Esophagus squamous epithelium (tissue), 4 donors: ENCODE measurements at regions not wholly inside any gene's neighbourhood (a gene's known extent, or its start where the extent isn't known, plus 50 kb on each side); places are given as distances from the start of the nearest gene placed in this dataset.

Source experiments
- POLR2A ChIP-seq, 4 donors: fragments of 450-650 bp; IDR thresholded peaks; one replicate each; pipeline ENCODE4 v1.6.1; 2017; ENCODE audit warnings: antibody characterized with exemption in 4 of 4, mild to moderate bottlenecking in 4 of 4, moderate library complexity in 3 of 4
- TF ChIP-seq, protein P1 (sequence below), 6 experiments: fragments of 450-650 bp in 4 of 6; fragments of 200-600 bp in 2 of 6; sonication (generic) in 2 of 6; IDR thresholded peaks; one replicate each; pipeline ENCODE4 v1.5.1; 2016 to 2019; ENCODE audit warnings: antibody characterized with exemption in 6 of 6, mild to moderate bottlenecking in 4 of 6, moderate library complexity in 4 of 6

DNA sequence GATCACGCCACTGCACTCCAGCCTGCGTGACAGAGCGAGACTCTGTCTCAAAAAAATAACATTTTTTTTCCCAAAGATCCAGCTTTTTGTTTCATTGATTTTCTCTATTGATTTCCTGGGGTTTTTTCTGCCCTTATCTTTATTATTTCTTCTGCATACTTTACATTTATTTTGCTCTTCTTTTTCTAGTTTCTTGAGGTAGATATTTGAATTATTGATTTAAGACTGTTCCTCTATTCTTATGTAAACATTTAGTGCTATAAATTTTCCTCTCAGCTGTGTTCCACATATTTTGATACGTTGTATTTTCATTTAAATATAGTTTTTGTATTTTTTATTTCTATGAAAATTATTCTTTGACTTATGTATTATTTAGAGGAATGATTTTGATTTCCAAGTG, 89.8 kb downstream of the TEX51 start:
- no peak for TF ChIP-seq POLR2A (IDR thresholded peaks at IDR 0.05)
- TF ChIP-seq, protein P1, sequence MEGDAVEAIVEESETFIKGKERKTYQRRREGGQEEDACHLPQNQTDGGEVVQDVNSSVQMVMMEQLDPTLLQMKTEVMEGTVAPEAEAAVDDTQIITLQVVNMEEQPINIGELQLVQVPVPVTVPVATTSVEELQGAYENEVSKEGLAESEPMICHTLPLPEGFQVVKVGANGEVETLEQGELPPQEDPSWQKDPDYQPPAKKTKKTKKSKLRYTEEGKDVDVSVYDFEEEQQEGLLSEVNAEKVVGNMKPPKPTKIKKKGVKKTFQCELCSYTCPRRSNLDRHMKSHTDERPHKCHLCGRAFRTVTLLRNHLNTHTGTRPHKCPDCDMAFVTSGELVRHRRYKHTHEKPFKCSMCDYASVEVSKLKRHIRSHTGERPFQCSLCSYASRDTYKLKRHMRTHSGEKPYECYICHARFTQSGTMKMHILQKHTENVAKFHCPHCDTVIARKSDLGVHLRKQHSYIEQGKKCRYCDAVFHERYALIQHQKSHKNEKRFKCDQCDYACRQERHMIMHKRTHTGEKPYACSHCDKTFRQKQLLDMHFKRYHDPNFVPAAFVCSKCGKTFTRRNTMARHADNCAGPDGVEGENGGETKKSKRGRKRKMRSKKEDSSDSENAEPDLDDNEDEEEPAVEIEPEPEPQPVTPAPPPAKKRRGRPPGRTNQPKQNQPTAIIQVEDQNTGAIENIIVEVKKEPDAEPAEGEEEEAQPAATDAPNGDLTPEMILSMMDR (IDR thresholded peaks at IDR 0.05) = no peak
